GM19238 (cell line): ENCODE measurements at regions not wholly inside any gene's neighbourhood (a gene's known extent, or its start where the extent isn't known, plus 50 kb on each side); places are given as distances from the start of the nearest gene placed in this dataset.

Source experiments
- DNase-seq: peaks from one replicate; pipeline ENCODE4 v3.0.0; 2011; ENCODE audit warnings: low spot score; ENCODE audit not compliant: insufficient read length

GRCh38 chr2:104790901-104791495, 62.9 kb upstream of the POU3F3 start:
- no peak for DNase-seq

DNA sequence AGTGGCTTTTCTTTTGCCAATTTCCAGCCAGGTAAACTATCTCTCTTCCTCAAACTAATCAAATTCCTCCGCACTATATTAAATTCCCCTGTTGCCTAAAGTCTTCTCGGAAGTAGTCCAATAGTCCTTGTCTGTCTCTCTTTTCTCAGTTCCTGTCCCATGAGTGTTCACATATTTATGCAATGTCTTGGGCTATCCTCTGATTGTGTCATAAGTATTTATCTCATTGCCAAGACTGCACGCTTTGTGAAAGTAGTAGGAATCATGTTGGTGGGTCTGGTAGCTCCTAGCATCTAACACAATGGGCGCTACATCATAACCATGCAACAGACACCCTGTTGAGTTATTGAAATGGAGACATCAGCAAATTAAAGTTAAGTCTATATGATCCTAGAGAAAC, 59.9 kb upstream of the POU3F3 start:
- no peak for DNase-seq

GRCh38 chr2:104794441-104794840, 59.5 kb upstream of the POU3F3 start:
- no peak for DNase-seq
